GM12878 (cell line): ENCODE measurements at regions not wholly inside any gene's neighbourhood (a gene's known extent, or its start where the extent isn't known, plus 50 kb on each side); places are given as distances from the start of the nearest gene placed in this dataset.

Experiments used
- ATAC-seq: fragments of 200-7000 bp; cut with Tn5 transposase; 3 replicates; pipeline ENCODE4 v1.9.1; 2020; ENCODE audit warnings: mild to moderate bottlenecking, moderate library complexity
- BruUV-seq: library from RNA; stranded (reverse); fragments of 400-500 nt; replicated peaks from 2 replicates; lab custom pipeline; 2021; lab: Mats Ljungman, UMichigan
- CTCF ChIA-PET: fragments of 300-600 bp; sonication (Branson Sonifier 250); formaldehyde crosslinking; extraction: SDS; loops from one replicate; lab custom pipeline; 2021; ENCODE audit warnings: inconsistent platforms; lab: Yijun Ruan, JAX
- POLR2A ChIA-PET: fragments of 350-600 bp; formaldehyde crosslinking; extraction: SDS; loops from one replicate; lab custom pipeline; 2021; ENCODE audit warnings: inconsistent platforms; lab: Charles Lee
- RAD21 ChIA-PET: fragments of 300-600 bp; sonication (Branson Sonifier 250); formaldehyde crosslinking; loops from one replicate; lab custom pipeline; 2023; ENCODE audit warnings: antibody characterized with exemption; ENCODE audit not compliant: unreplicated experiment; lab: Charles Lee
- SMC1A ChIA-PET: fragments of 300-600 bp; sonication (Branson Sonifier 250); formaldehyde crosslinking; loops from one replicate; lab custom pipeline; 2023; ENCODE audit not compliant: unreplicated experiment, uncharacterized antibody; lab: Charles Lee
- DNase-seq: peaks from one replicate; pipeline ENCODE4 v3.0.0-alpha.2; 2011; ENCODE audit warnings: low read depth, low spot score
- FAIRE-seq: peaks from 3 replicates; lab custom pipeline; 2011; peaks lifted over from hg19 to GRCh38; lab: Jason Lieb, UNC
- H2AFZ ChIP-seq: 2 replicates; pipeline ENCODE4 v1.6.0; 2011; ENCODE audit warnings: low read depth, low read length, control low read depth; ENCODE audit not compliant: control insufficient read depth
- H3K27ac ChIP-seq: 2 replicates; pipeline ENCODE4 v1.5.1; 2011; ENCODE audit warnings: control low read depth; ENCODE audit not compliant: control insufficient read depth, insufficient read depth
- H3K27me3 ChIP-seq, 2 experiments: replicated peaks in 1 of 2; 2 replicates each; pipeline versions ENCODE4 v1.6.0 to v1.6.1; 2011; ENCODE audit warnings: low read length in 1 of 2; ENCODE audit not compliant: control insufficient read depth in 2 of 2, insufficient read depth in 2 of 2
- H3K36me3 ChIP-seq, 2 experiments: 2 replicates each; pipeline ENCODE4 v1.5.1; 2011; ENCODE audit warnings: low read length in 1 of 2; ENCODE audit not compliant: control insufficient read depth in 2 of 2, insufficient read depth in 2 of 2
- H3K4me1 ChIP-seq: 2 replicates; pipeline ENCODE4 v1.6.1; 2011; ENCODE audit warnings: mild to moderate bottlenecking, low read length, moderate library complexity, mixed read lengths; ENCODE audit not compliant: control insufficient read depth, insufficient read depth
- H3K4me2 ChIP-seq: 2 replicates; pipeline ENCODE4 v1.6.0; 2011; ENCODE audit warnings: control low read depth; ENCODE audit not compliant: control insufficient read depth, insufficient read depth
- H3K4me3 ChIP-seq: fragments of 200-600 bp; sonication (generic); 2 replicates; pipeline ENCODE4 v1.5.1; 2016
- H3K79me2 ChIP-seq: 2 replicates; pipeline ENCODE4 v1.6.0; 2011; ENCODE audit warnings: low read length; ENCODE audit not compliant: control insufficient read depth, insufficient read depth
- H3K9ac ChIP-seq: 2 replicates; pipeline ENCODE4 v1.8.0; 2011; ENCODE audit warnings: low read length, control low read depth, mixed read lengths; ENCODE audit not compliant: control insufficient read depth, insufficient read depth
- H3K9me3 ChIP-seq: replicated peaks from 3 replicates; pipeline ENCODE4 v1.5.1; 2011; ENCODE audit warnings: mild to moderate bottlenecking, low read length; ENCODE audit not compliant: control insufficient read depth, insufficient read depth
- H4K20me1 ChIP-seq: 2 replicates; pipeline ENCODE4 v1.6.0; 2011; ENCODE audit not compliant: control insufficient read depth, insufficient read depth
- EED ChIP-seq: sonication (generic); IDR thresholded peaks from 2 replicates; pipeline ENCODE4 v1.6.1; 2016; ENCODE audit warnings: antibody characterized with exemption, low read depth
- GABPA ChIP-seq: IDR thresholded peaks from 2 replicates; pipeline ENCODE4 v1.6.1; 2014; ENCODE audit warnings: antibody characterized with exemption, low read depth, mild to moderate bottlenecking, inconsistent platforms
- HSF1 ChIP-seq: fragments of 150-350 bp; IDR thresholded peaks from 2 replicates; pipeline ENCODE4 v1.6.1; 2014; ENCODE audit warnings: mild to moderate bottlenecking, low read depth, low read length
- IRF5 ChIP-seq: fragments of 450-650 bp; IDR thresholded peaks from 2 replicates; pipeline ENCODE4 v1.6.1; 2017; ENCODE audit warnings: borderline replicate concordance
- KDM1A ChIP-seq: fragments of 200-600 bp; sonication (generic); IDR thresholded peaks from 2 replicates; pipeline ENCODE4 v1.6.1; 2016; ENCODE audit warnings: borderline replicate concordance
- LARP7 ChIP-seq: fragments of 450-650 bp; IDR thresholded peaks from 2 replicates; pipeline ENCODE4 v1.6.1; 2017; ENCODE audit warnings: mild to moderate bottlenecking
- MTA3 ChIP-seq: IDR thresholded peaks from 2 replicates; pipeline ENCODE4 v1.6.1; 2012; ENCODE audit warnings: low read length, inconsistent platforms, borderline replicate concordance
- NR2C1 ChIP-seq: fragments of 450-650 bp; IDR thresholded peaks from 2 replicates; pipeline ENCODE4 v1.6.1; 2017; ENCODE audit warnings: antibody characterized with exemption, mild to moderate bottlenecking, moderate library complexity
- NR2C2 ChIP-seq: IDR thresholded peaks from 2 replicates; pipeline ENCODE4 v1.6.1; 2011; ENCODE audit warnings: borderline replicate concordance, low read depth; ENCODE audit not compliant: control insufficient read depth, insufficient read length
- RCOR1 ChIP-seq: conservative IDR thresholded peaks from 2 replicates; pipeline ENCODE4 v1.6.1; 2012; ENCODE audit warnings: low read depth, low read length, improper control_type of control experiment
- SUPT20H ChIP-seq: IDR thresholded peaks from 2 replicates; pipeline ENCODE4 v1.6.1; 2011; ENCODE audit warnings: low read depth, mild to moderate bottlenecking, low read length, moderate library complexity, borderline replicate concordance; ENCODE audit not compliant: control insufficient read depth
- ZSCAN29 ChIP-seq: fragments of 450-650 bp; IDR thresholded peaks from 2 replicates; pipeline ENCODE4 v1.6.1; 2017; ENCODE audit warnings: mild to moderate bottlenecking, moderate library complexity
- WGBS: methylation state at CpG from one replicate; pipeline ENCODE4 v1.1.6; 2016; ENCODE audit warnings: low lambda C conversion rate; ENCODE audit not compliant: insufficient replicate concordance, insufficient coverage; ENCODE audit errors: missing lambda C conversion rate; 5-methylcytosine and 5-hydroxymethylcytosine counted together
- in situ Hi-C: fragments of 300-500 bp; cut with MboI; formaldehyde crosslinking; loops from 9 replicates; pipeline ENCODE4 v1.14.3; 2018; ENCODE audit warnings: mixed read lengths
- intact Hi-C: fragments of 100-400 bp; cut with micrococcal nuclease; formaldehyde crosslinking; loops from one replicate; pipeline ENCODE4 v1.14.2; 2022; ENCODE audit not compliant: unreplicated experiment
- TF ChIP-seq, protein P1 (sequence below): IDR thresholded peaks from 2 replicates; pipeline ENCODE4 v1.6.1; 2011; ENCODE audit warnings: borderline replicate concordance, low read depth, mild to moderate bottlenecking, moderate library complexity, low read length; ENCODE audit not compliant: insufficient read depth, poor library complexity, severe bottlenecking
- TF ChIP-seq, protein P2 (sequence below): fragments of 450-650 bp; IDR thresholded peaks from 2 replicates; pipeline ENCODE4 v1.6.1; 2018; ENCODE audit warnings: mild to moderate bottlenecking, low read depth, moderate library complexity; ENCODE audit not compliant: partially characterized antibody

DNA sequence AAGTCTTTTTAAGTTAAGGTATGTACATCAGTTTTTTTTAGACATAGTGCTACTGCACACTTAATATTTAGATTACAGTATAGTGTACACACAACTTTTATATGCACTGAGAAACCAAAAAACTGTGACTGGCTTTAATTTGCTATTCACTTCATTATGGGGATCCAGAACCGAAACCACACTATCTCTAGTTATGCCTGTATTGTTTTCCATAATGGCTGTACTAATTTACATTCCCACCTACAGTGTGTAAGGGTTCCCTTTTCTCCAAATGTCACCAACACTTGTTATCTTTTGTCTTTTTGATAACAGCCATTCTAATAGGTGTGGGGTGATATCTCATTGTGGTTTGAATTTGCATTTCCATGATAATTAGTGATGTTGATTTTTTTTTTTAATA lies 213.4 kb upstream of the CCDC150 start:
- intact Hi-C loops (no loop called here), in situ Hi-C loops (no loop called here)
- H3K4me3 ChIP-seq = no peak overlapping the region
- H3K36me3 ChIP-seq = no peaks in the 10 kb centered on the region
- POLR2A ChIA-PET = interaction anchor here (1.9 kb wide), 1 partner anchor 12 kb away, joined by 5 read pairs; no protein-coding TSS in a partner anchor
- no TSS peak for BruUV-seq
- no peaks in the 10 kb centered on the region for H4K20me1 ChIP-seq
- H3K27ac ChIP-seq = no peak overlapping the region
- no peaks in the 10 kb centered on the region for H3K79me2 ChIP-seq
- FAIRE-seq (no peak), DNase-seq (no peak), ATAC-seq (no peak)
- no peak overlapping the region for H3K9ac ChIP-seq
- WGBS = 53% methylated on average over 1 of the region's 1 CpG
- H3K9me3 ChIP-seq = peaks cover 3% of the 10 kb centered on the region; the same call in 2 of the 3 replicates
- H2AFZ ChIP-seq = no peak overlapping the region
- H3K27me3 ChIP-seq = no peaks in the 10 kb centered on the region
- SMC1A ChIA-PET = interaction anchor here (0.8 to 10.2 kb wide), 4 partner anchors 8 to 28 kb away, joined by 4 to 99 read pairs (median 8); no protein-coding TSS in a partner anchor
- peaks cover 28% of the 10 kb centered on the region for H3K4me1 ChIP-seq
- no peak overlapping the region for H3K4me2 ChIP-seq
- RAD21 ChIA-PET = no interaction called here
- CTCF ChIA-PET = interaction anchor here (10.7 kb wide), 1 partner anchor 25 kb away, joined by 100 read pairs; no protein-coding TSS in a partner anchor
- TF ChIP-seq KDM1A (no peak), MTA3 (no peak), SUPT20H (no peak), IRF5 (no peak), GABPA (no peak), LARP7 (no peak), ZSCAN29 (no peak), EED (no peak), NR2C2 (no peak), NR2C1 (no peak), RCOR1 (no peak), HSF1 (no peak)
- TF ChIP-seq, protein P1, sequence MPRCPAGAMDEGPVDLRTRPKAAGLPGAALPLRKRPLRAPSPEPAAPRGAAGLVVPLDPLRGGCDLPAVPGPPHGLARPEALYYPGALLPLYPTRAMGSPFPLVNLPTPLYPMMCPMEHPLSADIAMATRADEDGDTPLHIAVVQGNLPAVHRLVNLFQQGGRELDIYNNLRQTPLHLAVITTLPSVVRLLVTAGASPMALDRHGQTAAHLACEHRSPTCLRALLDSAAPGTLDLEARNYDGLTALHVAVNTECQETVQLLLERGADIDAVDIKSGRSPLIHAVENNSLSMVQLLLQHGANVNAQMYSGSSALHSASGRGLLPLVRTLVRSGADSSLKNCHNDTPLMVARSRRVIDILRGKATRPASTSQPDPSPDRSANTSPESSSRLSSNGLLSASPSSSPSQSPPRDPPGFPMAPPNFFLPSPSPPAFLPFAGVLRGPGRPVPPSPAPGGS = no peak
- TF ChIP-seq, protein P2, sequence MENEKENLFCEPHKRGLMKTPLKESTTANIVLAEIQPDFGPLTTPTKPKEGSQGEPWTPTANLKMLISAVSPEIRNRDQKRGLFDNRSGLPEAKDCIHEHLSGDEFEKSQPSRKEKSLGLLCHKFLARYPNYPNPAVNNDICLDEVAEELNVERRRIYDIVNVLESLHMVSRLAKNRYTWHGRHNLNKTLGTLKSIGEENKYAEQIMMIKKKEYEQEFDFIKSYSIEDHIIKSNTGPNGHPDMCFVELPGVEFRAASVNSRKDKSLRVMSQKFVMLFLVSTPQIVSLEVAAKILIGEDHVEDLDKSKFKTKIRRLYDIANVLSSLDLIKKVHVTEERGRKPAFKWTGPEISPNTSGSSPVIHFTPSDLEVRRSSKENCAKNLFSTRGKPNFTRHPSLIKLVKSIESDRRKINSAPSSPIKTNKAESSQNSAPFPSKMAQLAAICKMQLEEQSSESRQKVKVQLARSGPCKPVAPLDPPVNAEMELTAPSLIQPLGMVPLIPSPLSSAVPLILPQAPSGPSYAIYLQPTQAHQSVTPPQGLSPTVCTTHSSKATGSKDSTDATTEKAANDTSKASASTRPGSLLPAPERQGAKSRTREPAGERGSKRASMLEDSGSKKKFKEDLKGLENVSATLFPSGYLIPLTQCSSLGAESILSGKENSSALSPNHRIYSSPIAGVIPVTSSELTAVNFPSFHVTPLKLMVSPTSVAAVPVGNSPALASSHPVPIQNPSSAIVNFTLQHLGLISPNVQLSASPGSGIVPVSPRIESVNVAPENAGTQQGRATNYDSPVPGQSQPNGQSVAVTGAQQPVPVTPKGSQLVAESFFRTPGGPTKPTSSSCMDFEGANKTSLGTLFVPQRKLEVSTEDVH = no peak
